SK-N-SH (cell line): ENCODE measurements at regions not wholly inside any gene's neighbourhood (a gene's known extent, or its start where the extent isn't known, plus 50 kb on each side); places are given as distances from the start of the nearest gene placed in this dataset.

Source experiments
- CTCF ChIA-PET: fragments of 300-600, 350-600 bp; formaldehyde crosslinking; extraction: SDS; loops from one replicate; lab custom pipeline; 2021; lab: Yijun Ruan, JAX
- POLR2A ChIA-PET: fragments of 350-600 bp; sonication (Branson Sonifier 250); formaldehyde crosslinking; extraction: SDS; loops from one replicate; lab custom pipeline; 2020; ENCODE audit warnings: antibody characterized with exemption, inconsistent platforms; lab: Yijun Ruan, JAX
- DNase-seq: peaks from one replicate; pipeline ENCODE4 v3.0.0; 2012
- H2AFZ ChIP-seq: fragments of 200-600 bp; sonication (generic); 2 replicates; pipeline ENCODE4 v1.8.1; 2016; ENCODE audit warnings: antibody characterized with exemption, mild to moderate bottlenecking, low read depth
- H3F3A ChIP-seq: fragments of 200-600 bp; sonication (generic); replicated peaks from 2 replicates; pipeline ENCODE3; 2016; ENCODE audit warnings: antibody characterized with exemption, mild to moderate bottlenecking; ENCODE audit not compliant: insufficient read depth
- H3K27ac ChIP-seq, 2 experiments: fragments of 200-500 bp in 1 of 2; fragments of 200-600 bp in 1 of 2; sonication (Bioruptor generic) in 1 of 2; sonication (generic), shearing (Covaris generic) in 1 of 2; 2 replicates each; pipeline versions ENCODE4 v1.5.1 to v1.6.1; 2014 to 2016; ENCODE audit warnings: low read depth in 2 of 2, inconsistent platforms in 1 of 2, low read length in 1 of 2, mild to moderate bottlenecking in 1 of 2, mixed read lengths in 1 of 2
- H3K27me3 ChIP-seq: fragments of 200-600 bp; sonication (generic), shearing (Covaris generic); 2 replicates; pipeline ENCODE4 v1.6.1; 2016; ENCODE audit warnings: mixed run types; ENCODE audit not compliant: insufficient read depth
- H3K36me3 ChIP-seq, 2 experiments: fragments of 200-500 bp in 1 of 2; fragments of 200-600 bp in 1 of 2; sonication (Bioruptor generic) in 1 of 2; sonication (generic) in 1 of 2; replicated peaks in 1 of 2; 2 replicates each; pipeline versions ENCODE3 to v1.5.1; 2014 to 2016; ENCODE audit warnings: low read length in 1 of 2, mild to moderate bottlenecking in 1 of 2; ENCODE audit not compliant: insufficient read depth in 2 of 2, control insufficient read depth in 1 of 2
- H3K4me1 ChIP-seq, 2 experiments: fragments of 200-500 bp in 1 of 2; fragments of 200-600 bp in 1 of 2; sonication (Bioruptor generic) in 1 of 2; sonication (generic), shearing (Covaris generic) in 1 of 2; 2 replicates each; pipeline versions ENCODE4 v1.5.1 to v1.6.1; 2014 to 2016; ENCODE audit warnings: low read depth in 1 of 2, low read length in 1 of 2, mixed run types in 1 of 2; ENCODE audit not compliant: insufficient read depth in 2 of 2, control insufficient read depth in 1 of 2
- H3K4me2 ChIP-seq: fragments of 200-600 bp; sonication (generic), shearing (Covaris generic); 2 replicates; pipeline ENCODE4 v1.6.1; 2017; ENCODE audit warnings: mixed run types
- H3K4me3 ChIP-seq, 2 experiments: fragments of 200-500 bp in 1 of 2; fragments of 200-600 bp in 1 of 2; sonication (Bioruptor generic) in 1 of 2; sonication (generic), shearing (Covaris generic) in 1 of 2; 2 replicates each; pipeline versions ENCODE4 v1.5.1 to v1.8.1; 2014 to 2016; ENCODE audit warnings: low read depth in 2 of 2, inconsistent platforms in 1 of 2, low read length in 1 of 2, mild to moderate bottlenecking in 1 of 2, mixed read lengths in 1 of 2, moderate library complexity in 1 of 2
- H3K79me2 ChIP-seq: fragments of 200-600 bp; sonication (generic); 2 replicates; pipeline ENCODE4 v1.8.1; 2017; ENCODE audit warnings: mild to moderate bottlenecking; ENCODE audit not compliant: insufficient read depth
- H3K9ac ChIP-seq: fragments of 200-600 bp; sonication (generic); 2 replicates; pipeline ENCODE4 v1.6.1; 2017; ENCODE audit warnings: mixed run types
- H3K9me2 ChIP-seq: fragments of 200-600 bp; sonication (generic); 2 replicates; pipeline ENCODE4 v1.6.1; 2017; ENCODE audit warnings: mixed run types
- H3K9me3 ChIP-seq: fragments of 200-600 bp; sonication (generic); 2 replicates; pipeline ENCODE4 v1.6.1; 2017; ENCODE audit warnings: mixed run types, mild to moderate bottlenecking, moderate library complexity
- H4K20me1 ChIP-seq: fragments of 200-600 bp; sonication (generic); 2 replicates; pipeline ENCODE4 v1.6.1; 2017; ENCODE audit warnings: mild to moderate bottlenecking, mixed run types; ENCODE audit not compliant: insufficient read depth
- CHD2 ChIP-seq: fragments of 150-350 bp; IDR thresholded peaks from 2 replicates; pipeline ENCODE4 v1.6.1; 2018; ENCODE audit warnings: low read length; ENCODE audit not compliant: partially characterized antibody
- FOXM1 ChIP-seq: IDR thresholded peaks from 2 replicates; pipeline ENCODE4 v1.4.0; 2012; ENCODE audit warnings: low read depth, mild to moderate bottlenecking
- MEF2A ChIP-seq: IDR thresholded peaks from 2 replicates; pipeline ENCODE4 v1.4.0; 2012; ENCODE audit warnings: low read depth, borderline replicate concordance
- NFIC ChIP-seq: IDR thresholded peaks from 2 replicates; pipeline ENCODE4 v1.4.0; 2012; ENCODE audit warnings: borderline replicate concordance
- NRF1 ChIP-seq: IDR thresholded peaks from 2 replicates; pipeline ENCODE4 v1.6.1; 2012; ENCODE audit warnings: low read depth, mild to moderate bottlenecking, low read length
- PBX3 ChIP-seq: IDR thresholded peaks from 2 replicates; pipeline ENCODE4; 2012
- RFX5 ChIP-seq: IDR thresholded peaks from 2 replicates; pipeline ENCODE4 v1.6.1; 2012; ENCODE audit warnings: mild to moderate bottlenecking, improper control_type of control experiment, low read length
- RXRA ChIP-seq: IDR thresholded peaks from 2 replicates; pipeline ENCODE4 v1.4.0; 2012; ENCODE audit warnings: low read depth, mild to moderate bottlenecking, borderline replicate concordance
- SIN3A ChIP-seq: IDR thresholded peaks from 2 replicates; pipeline ENCODE4 v1.6.1; 2012; ENCODE audit warnings: low read depth, mild to moderate bottlenecking, low read length, moderate library complexity, borderline replicate concordance
- TAF1 ChIP-seq: IDR thresholded peaks from 2 replicates; pipeline ENCODE4 v1.6.1; 2012; ENCODE audit warnings: low read depth, mild to moderate bottlenecking, low read length, moderate library complexity, borderline replicate concordance
- TCF12 ChIP-seq: IDR thresholded peaks from 2 replicates; pipeline ENCODE4 v1.4.0; 2012
- TEAD4 ChIP-seq: IDR thresholded peaks from 2 replicates; pipeline ENCODE4 v1.4.0; 2012; ENCODE audit warnings: mild to moderate bottlenecking, borderline replicate concordance; ENCODE audit not compliant: insufficient read depth
- USF2 ChIP-seq: fragments of 150-350 bp; IDR thresholded peaks from 2 replicates; pipeline ENCODE4 v1.6.1; 2017; ENCODE audit warnings: antibody characterized with exemption, low read length, low read depth, borderline replicate concordance
- YY1 ChIP-seq: IDR thresholded peaks from 2 replicates; pipeline ENCODE4 v1.4.0; 2012; ENCODE audit warnings: low read depth, mild to moderate bottlenecking
- WGBS: methylation state at CpG from one replicate; pipeline ENCODE4 v1.1.6; 2017; ENCODE audit warnings: low lambda C conversion rate; 5-methylcytosine and 5-hydroxymethylcytosine counted together
- TF ChIP-seq, protein P1 (sequence below): IDR thresholded peaks from 2 replicates; pipeline ENCODE4 v1.4.0; 2012; ENCODE audit warnings: low read depth, borderline replicate concordance
- TF ChIP-seq, protein P2 (sequence below): IDR thresholded peaks from 2 replicates; pipeline ENCODE4 v1.6.1; 2012; ENCODE audit warnings: mild to moderate bottlenecking, low read depth, low read length, moderate library complexity

GRCh38 chr9:77085416-77085815 is 66.0 kb downstream of the FOXB2 start (continued):
- TF ChIP-seq SIN3A (no peak), TEAD4 (no peak)

GRCh38 chr9:77087506-77087905 is 68.1 kb downstream of the FOXB2 start:
- POLR2A ChIA-PET, result no interaction called here
- no peaks in the 10 kb centered on the region for H3K9me2 ChIP-seq

DNA sequence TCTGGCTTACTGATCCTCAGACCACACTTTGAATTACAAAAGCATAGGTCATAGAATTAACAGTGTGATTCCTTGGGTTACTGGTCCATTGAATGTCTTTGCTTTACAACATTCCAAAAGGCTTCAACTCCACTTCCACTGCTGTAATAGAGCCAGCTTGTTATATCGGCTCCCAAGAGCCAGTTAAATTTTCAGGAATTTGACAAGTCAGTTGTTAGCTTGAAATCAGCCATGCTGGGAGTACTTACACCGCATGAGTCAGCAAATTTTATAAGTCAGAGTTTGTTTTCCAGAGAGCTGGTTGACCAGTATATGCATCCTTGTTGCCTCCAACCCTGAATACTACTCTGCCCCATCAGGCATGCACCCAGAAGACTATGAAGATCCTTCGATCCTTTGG is 73.1 kb downstream of the FOXB2 start:
- Histone ChIP-seq H3K27ac (no peak overlapping the region), H3K4me1 (no peaks in the 10 kb centered on the region), H3K9ac (no peak overlapping the region), H3K4me3 (no peak overlapping the region), H2AFZ (no peak overlapping the region), H3K79me2 (no peaks in the 10 kb centered on the region), H4K20me1 (no peaks in the 10 kb centered on the region), H3K27me3 (no peaks in the 10 kb centered on the region; the same call in 1 of the 2 replicates), H3K36me3 (no peaks in the 10 kb centered on the region), H3K4me2 (no peak overlapping the region), H3K9me3 (no peaks in the 10 kb centered on the region), H3F3A (no peaks in the 10 kb centered on the region), H3K9me2 (no peaks in the 10 kb centered on the region)
- CTCF ChIA-PET, result no interaction called here
- DNase-seq, result no peak
- 6% methylated on average over 3 of the region's 3 CpGs for WGBS
- POLR2A ChIA-PET, result no interaction called here
- TF ChIP-seq USF2, result no peak
- no peak for TF ChIP-seq MEF2A
- no peak for TF ChIP-seq NFIC
- no peak for TF ChIP-seq RXRA
- TF ChIP-seq NRF1, result no peak
- no peak for TF ChIP-seq FOXM1
- TF ChIP-seq TCF12, result no peak
- no peak for TF ChIP-seq TEAD4
- TF ChIP-seq, protein P1, sequence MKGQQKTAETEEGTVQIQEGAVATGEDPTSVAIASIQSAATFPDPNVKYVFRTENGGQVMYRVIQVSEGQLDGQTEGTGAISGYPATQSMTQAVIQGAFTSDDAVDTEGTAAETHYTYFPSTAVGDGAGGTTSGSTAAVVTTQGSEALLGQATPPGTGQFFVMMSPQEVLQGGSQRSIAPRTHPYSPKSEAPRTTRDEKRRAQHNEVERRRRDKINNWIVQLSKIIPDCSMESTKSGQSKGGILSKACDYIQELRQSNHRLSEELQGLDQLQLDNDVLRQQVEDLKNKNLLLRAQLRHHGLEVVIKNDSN, result no peak
- no peak for TF ChIP-seq PBX3
- TF ChIP-seq TAF1, result no peak
- no peak for TF ChIP-seq SIN3A
- TF ChIP-seq YY1, result no peak
- TF ChIP-seq CHD2, result no peak

More at GRCh38 chr9:77087506-77087905, 68.1 kb downstream of the FOXB2 start:
- Histone ChIP-seq H3K27me3 (peaks cover 23% of the 10 kb centered on the region; the same call in 1 of the 2 replicates), H3K4me2 (no peak overlapping the region), H3K79me2 (no peaks in the 10 kb centered on the region), H4K20me1 (no peaks in the 10 kb centered on the region), H2AFZ (no peak overlapping the region), H3K36me3 (no peaks in the 10 kb centered on the region), H3K9me3 (no peaks in the 10 kb centered on the region), H3K9ac (no peak overlapping the region), H3K4me3 (no peak overlapping the region), H3K4me1 (no peaks in the 10 kb centered on the region), H3K27ac (no peak overlapping the region), H3F3A (no peaks in the 10 kb centered on the region)
- TF ChIP-seq RFX5, result no peak
- no peak for TF ChIP-seq TEAD4
- no peak for TF ChIP-seq MEF2A
- TF ChIP-seq, protein P2, sequence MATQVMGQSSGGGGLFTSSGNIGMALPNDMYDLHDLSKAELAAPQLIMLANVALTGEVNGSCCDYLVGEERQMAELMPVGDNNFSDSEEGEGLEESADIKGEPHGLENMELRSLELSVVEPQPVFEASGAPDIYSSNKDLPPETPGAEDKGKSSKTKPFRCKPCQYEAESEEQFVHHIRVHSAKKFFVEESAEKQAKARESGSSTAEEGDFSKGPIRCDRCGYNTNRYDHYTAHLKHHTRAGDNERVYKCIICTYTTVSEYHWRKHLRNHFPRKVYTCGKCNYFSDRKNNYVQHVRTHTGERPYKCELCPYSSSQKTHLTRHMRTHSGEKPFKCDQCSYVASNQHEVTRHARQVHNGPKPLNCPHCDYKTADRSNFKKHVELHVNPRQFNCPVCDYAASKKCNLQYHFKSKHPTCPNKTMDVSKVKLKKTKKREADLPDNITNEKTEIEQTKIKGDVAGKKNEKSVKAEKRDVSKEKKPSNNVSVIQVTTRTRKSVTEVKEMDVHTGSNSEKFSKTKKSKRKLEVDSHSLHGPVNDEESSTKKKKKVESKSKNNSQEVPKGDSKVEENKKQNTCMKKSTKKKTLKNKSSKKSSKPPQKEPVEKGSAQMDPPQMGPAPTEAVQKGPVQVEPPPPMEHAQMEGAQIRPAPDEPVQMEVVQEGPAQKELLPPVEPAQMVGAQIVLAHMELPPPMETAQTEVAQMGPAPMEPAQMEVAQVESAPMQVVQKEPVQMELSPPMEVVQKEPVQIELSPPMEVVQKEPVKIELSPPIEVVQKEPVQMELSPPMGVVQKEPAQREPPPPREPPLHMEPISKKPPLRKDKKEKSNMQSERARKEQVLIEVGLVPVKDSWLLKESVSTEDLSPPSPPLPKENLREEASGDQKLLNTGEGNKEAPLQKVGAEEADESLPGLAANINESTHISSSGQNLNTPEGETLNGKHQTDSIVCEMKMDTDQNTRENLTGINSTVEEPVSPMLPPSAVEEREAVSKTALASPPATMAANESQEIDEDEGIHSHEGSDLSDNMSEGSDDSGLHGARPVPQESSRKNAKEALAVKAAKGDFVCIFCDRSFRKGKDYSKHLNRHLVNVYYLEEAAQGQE, result no peak
- no peak for TF ChIP-seq NRF1
- TF ChIP-seq, protein P1, result no peak
- WGBS, result 29% methylated on average over 2 of the region's 2 CpGs
- CTCF ChIA-PET, result no interaction called here
- no peak for DNase-seq
